ENCODE measurements at regions not wholly inside any gene's neighbourhood (a gene's known extent, or its start where the extent isn't known, plus 50 kb on each side); places are given as distances from the start of the nearest gene placed in this dataset.

DNA sequence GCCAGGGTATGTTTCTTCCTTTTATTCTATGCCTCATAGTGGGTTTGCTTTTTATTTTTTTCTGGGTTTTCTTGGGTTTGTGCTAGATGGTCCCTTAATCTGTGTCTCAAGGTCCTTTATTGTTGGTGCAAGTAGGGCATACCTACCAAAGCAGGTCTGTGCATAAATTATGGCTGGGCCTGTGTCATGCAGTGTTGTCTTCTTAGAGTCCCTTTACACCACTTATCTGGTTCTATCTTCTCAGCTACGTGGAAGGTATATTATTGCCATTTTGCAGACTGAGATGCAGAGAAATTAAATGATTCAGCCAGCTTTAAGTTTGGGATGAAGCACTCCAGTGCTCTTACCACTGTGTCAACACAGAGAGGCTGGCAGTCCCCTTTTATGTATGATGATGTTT is 293.5 kb upstream of the SOX2 start:
- peak overlapping the region; percentile 54; the same call in 1 of the 2 replicates for H2AFZ ChIP-seq (ENCODE audit: low read depth)
- no peaks in the 10 kb centered on the region for H3K27me3 ChIP-seq (ENCODE audit: insufficient read depth)
- ChIA-PET CTCF (no interaction called here), POLR2A (interaction anchor here (0.6 kb wide), 1 partner anchor 11 kb away, joined by 4 read pairs; no protein-coding TSS in a partner anchor)
- H3K4me3 ChIP-seq (ENCODE audit: low read depth in 2 of 2, low read length in 1 of 2): no peak overlapping the region
- H3K36me3 ChIP-seq (replicated peaks in 1 of 2; ENCODE audit: control insufficient read depth in 1 of 2, insufficient read depth in 2 of 2, low read length in 1 of 2): no peaks in the 10 kb centered on the region
- no peaks in the 10 kb centered on the region for H3K9me2 ChIP-seq
- peaks cover 0 to 14% of the 10 kb centered on the region in 2 experiments; a peak in 3 of 4 replicates for H3K4me1 ChIP-seq (ENCODE audit: control insufficient read depth in 1 of 2, insufficient read depth in 2 of 2, low read depth in 1 of 2, low read length in 1 of 2)
- peak overlapping the region in 1 of 2 experiments; percentile 92; a peak in 2 of 4 replicates for H3K27ac ChIP-seq (ENCODE audit: low read depth in 2 of 2, low read length in 1 of 2)
- no peaks in the 10 kb centered on the region for H4K20me1 ChIP-seq (ENCODE audit: insufficient read depth)
- no peaks in the 10 kb centered on the region for H3K9me3 ChIP-seq
- WGBS (ENCODE audit: low lambda C conversion rate): 18% methylated on average over 1 of the region's 1 CpG
- H3K79me2 ChIP-seq (ENCODE audit: insufficient read depth): no peaks in the 10 kb centered on the region
- H3K4me2 ChIP-seq: peak overlapping the region; percentile 52
- no peak overlapping the region for H3K9ac ChIP-seq
- no peaks in the 10 kb centered on the region for H3F3A ChIP-seq (replicated peaks; ENCODE audit: insufficient read depth)
- TF ChIP-seq, protein P1, sequence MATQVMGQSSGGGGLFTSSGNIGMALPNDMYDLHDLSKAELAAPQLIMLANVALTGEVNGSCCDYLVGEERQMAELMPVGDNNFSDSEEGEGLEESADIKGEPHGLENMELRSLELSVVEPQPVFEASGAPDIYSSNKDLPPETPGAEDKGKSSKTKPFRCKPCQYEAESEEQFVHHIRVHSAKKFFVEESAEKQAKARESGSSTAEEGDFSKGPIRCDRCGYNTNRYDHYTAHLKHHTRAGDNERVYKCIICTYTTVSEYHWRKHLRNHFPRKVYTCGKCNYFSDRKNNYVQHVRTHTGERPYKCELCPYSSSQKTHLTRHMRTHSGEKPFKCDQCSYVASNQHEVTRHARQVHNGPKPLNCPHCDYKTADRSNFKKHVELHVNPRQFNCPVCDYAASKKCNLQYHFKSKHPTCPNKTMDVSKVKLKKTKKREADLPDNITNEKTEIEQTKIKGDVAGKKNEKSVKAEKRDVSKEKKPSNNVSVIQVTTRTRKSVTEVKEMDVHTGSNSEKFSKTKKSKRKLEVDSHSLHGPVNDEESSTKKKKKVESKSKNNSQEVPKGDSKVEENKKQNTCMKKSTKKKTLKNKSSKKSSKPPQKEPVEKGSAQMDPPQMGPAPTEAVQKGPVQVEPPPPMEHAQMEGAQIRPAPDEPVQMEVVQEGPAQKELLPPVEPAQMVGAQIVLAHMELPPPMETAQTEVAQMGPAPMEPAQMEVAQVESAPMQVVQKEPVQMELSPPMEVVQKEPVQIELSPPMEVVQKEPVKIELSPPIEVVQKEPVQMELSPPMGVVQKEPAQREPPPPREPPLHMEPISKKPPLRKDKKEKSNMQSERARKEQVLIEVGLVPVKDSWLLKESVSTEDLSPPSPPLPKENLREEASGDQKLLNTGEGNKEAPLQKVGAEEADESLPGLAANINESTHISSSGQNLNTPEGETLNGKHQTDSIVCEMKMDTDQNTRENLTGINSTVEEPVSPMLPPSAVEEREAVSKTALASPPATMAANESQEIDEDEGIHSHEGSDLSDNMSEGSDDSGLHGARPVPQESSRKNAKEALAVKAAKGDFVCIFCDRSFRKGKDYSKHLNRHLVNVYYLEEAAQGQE (IDR thresholded peaks at IDR 0.05; ENCODE audit: low read depth, low read length): no peak
- no peak for TF ChIP-seq NFIC (IDR thresholded peaks at IDR 0.05; ENCODE audit: borderline replicate concordance)
- no peak for TF ChIP-seq GABPA (IDR thresholded peaks at IDR 0.05; ENCODE audit: low read depth)
- TF ChIP-seq, protein P2, sequence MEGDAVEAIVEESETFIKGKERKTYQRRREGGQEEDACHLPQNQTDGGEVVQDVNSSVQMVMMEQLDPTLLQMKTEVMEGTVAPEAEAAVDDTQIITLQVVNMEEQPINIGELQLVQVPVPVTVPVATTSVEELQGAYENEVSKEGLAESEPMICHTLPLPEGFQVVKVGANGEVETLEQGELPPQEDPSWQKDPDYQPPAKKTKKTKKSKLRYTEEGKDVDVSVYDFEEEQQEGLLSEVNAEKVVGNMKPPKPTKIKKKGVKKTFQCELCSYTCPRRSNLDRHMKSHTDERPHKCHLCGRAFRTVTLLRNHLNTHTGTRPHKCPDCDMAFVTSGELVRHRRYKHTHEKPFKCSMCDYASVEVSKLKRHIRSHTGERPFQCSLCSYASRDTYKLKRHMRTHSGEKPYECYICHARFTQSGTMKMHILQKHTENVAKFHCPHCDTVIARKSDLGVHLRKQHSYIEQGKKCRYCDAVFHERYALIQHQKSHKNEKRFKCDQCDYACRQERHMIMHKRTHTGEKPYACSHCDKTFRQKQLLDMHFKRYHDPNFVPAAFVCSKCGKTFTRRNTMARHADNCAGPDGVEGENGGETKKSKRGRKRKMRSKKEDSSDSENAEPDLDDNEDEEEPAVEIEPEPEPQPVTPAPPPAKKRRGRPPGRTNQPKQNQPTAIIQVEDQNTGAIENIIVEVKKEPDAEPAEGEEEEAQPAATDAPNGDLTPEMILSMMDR (IDR thresholded peaks at IDR 0.05): no peak
- TF ChIP-seq YY1 (IDR thresholded peaks at IDR 0.05; ENCODE audit: low read depth): no peak
- no peak for TF ChIP-seq EP300 (IDR thresholded peaks at IDR 0.05; ENCODE audit: borderline replicate concordance in 1 of 2, low read depth in 1 of 2, low read length in 1 of 2)
- TF ChIP-seq, protein P3, sequence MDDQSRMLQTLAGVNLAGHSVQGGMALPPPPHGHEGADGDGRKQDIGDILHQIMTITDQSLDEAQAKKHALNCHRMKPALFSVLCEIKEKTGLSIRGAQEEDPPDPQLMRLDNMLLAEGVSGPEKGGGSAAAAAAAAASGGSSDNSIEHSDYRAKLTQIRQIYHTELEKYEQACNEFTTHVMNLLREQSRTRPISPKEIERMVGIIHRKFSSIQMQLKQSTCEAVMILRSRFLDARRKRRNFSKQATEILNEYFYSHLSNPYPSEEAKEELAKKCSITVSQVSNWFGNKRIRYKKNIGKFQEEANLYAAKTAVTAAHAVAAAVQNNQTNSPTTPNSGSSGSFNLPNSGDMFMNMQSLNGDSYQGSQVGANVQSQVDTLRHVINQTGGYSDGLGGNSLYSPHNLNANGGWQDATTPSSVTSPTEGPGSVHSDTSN (IDR thresholded peaks at IDR 0.05): no peak
- no peak for TF ChIP-seq FOSL2 (IDR thresholded peaks at IDR 0.05; ENCODE audit: borderline replicate concordance, low read depth)
- no peak for TF ChIP-seq RAD21 (IDR thresholded peaks at IDR 0.05; ENCODE audit: low read length)
- TF ChIP-seq RCOR1 (IDR thresholded peaks at IDR 0.05; ENCODE audit: low read length): no peak
- TF ChIP-seq, protein P4, sequence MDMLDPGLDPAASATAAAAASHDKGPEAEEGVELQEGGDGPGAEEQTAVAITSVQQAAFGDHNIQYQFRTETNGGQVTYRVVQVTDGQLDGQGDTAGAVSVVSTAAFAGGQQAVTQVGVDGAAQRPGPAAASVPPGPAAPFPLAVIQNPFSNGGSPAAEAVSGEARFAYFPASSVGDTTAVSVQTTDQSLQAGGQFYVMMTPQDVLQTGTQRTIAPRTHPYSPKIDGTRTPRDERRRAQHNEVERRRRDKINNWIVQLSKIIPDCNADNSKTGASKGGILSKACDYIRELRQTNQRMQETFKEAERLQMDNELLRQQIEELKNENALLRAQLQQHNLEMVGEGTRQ (IDR thresholded peaks at IDR 0.05; ENCODE audit: borderline replicate concordance, low read depth, low read length): no peak
- no peak for TF ChIP-seq MXI1 (IDR thresholded peaks at IDR 0.05; ENCODE audit: low read depth, low read length)
- no peak for TF ChIP-seq FOXJ3 (CRISPR knock-in tag; IDR thresholded peaks at IDR 0.05)
- TF ChIP-seq POLR2AphosphoS5 (IDR thresholded peaks at IDR 0.05; ENCODE audit: low read depth, low read length): no peak
- no peak for TF ChIP-seq SIN3A (IDR thresholded peaks at IDR 0.05; ENCODE audit: borderline replicate concordance, low read depth, low read length)
- TF ChIP-seq FOXM1 (IDR thresholded peaks at IDR 0.05; ENCODE audit: low read depth): no peak
- TF ChIP-seq ZBTB33 (IDR thresholded peaks at IDR 0.05; ENCODE audit: borderline replicate concordance, low read depth): no peak
- DNase-seq: no peak

Measured in SK-N-SH (cell line).